ENCODE measurements at regions not wholly inside any gene's neighbourhood (a gene's known extent, or its start where the extent isn't known, plus 50 kb on each side); places are given as distances from the start of the nearest gene placed in this dataset.
"Not testable (repeated sequence)": the region's sequence is repeated elsewhere in the genome, so short reads cannot be mapped to it uniquely, and the experiment has no call there.

DNA sequence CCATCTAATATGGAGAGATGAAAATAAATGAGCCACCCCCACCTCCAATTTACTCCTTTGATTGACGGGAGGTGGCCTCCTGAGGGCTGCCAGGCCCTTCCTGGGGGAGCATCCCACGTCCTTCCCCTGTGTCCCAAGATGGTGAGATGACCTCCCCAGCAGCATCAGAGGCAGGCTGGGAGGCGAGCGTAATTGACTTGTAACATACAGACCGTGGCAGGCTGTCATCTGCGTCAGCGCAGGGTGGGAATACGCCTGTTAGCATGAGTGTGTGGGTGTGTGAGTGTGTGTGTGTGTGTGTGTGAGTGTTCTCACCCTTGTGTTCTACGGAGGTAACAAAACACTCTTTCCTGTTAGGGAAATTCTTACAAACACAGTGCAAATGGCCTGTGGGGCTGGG, 156.9 kb upstream of the CIBAR2 start:
- in situ Hi-C loops (cut with HindIII; ENCODE audit: low sequenced_read_pairs): no loop called here

DNA sequence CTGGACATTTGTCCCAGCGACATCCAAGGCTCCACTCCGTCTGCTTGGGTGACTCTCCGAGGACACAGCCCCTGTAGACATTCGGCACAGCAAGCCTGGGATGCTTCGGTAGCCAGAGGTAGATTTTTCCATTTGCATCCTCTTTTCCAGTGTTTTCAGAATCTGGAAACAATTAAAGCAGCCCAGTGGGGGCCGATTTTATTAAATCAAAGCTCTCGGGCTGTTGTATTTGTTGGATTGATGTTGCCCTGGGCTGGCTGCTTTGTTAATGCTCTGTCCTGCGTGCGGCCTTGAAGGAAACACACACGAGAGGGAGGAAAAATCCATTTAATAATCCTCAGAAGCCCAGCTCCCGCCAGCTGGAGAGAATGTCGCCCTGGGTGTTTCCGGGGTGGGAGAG, 158.1 kb upstream of the CIBAR2 start:
- in situ Hi-C loops (cut with HindIII; ENCODE audit: low sequenced_read_pairs): no loop called here

DNA sequence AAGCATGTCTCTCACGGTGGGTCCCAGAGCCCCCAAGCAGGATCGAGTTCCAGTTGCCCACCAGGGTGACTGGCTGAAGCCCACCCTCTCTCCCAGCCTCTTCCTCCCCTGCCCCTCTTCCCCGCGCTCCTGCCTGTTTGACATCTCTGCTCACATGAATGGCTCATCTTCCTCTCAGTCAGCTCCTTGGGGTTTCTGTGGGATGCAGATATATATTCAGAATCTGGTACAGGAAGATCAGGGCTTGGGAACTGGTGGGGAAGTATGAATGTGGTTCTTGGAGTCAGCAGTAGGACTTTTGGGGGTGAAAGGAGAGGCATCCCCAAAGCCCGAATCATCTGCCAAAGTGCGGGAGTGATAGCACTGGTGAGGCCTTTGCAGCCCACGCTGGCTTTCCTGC, 158.9 kb upstream of the CIBAR2 start:
- in situ Hi-C loops (cut with HindIII; ENCODE audit: low sequenced_read_pairs): no loop called here

DNA sequence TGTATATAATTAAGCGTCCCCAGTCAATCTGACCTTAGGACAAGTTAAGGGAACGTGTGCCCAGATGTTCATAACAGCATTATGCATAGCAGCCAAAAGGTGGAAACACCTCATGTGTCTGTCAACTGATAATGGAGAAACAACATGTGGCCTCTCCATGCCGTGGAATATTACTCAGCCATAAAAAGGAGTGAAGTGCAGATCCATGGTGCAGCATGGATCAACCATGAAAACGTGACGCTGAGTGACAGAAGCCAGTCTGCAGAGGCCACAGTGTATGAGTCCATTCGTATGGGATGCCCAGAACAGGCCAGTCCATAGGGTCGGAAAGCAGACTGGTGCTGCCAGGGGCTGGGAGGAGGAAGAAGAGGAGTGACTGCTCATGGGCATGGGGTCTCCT, 161.0 kb upstream of the CIBAR2 start:
- in situ Hi-C loops (cut with HindIII; ENCODE audit: low sequenced_read_pairs): no loop called here

DNA sequence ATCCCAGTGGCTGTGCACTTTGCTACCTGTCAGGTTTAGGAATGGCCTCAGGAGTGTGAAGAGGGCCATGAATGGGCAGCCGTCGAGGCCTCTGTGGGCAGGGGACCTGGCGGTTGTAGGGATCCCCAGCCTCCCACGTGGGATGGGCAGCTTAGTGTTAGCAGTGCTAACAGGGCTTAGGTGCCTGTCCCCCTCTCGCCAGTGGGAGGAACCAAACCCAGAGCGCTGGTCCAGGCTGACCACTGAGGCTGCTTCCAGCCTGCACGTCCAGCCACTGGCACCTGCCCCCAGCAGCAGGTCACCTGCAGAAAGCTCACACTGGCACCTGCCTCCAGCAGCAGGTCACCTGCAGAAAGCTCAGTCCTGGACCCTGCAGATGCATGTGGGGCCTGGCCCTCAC, 162.2 kb upstream of the CIBAR2 start:
- in situ Hi-C loops (cut with HindIII; ENCODE audit: low sequenced_read_pairs): no loop called here

DNA sequence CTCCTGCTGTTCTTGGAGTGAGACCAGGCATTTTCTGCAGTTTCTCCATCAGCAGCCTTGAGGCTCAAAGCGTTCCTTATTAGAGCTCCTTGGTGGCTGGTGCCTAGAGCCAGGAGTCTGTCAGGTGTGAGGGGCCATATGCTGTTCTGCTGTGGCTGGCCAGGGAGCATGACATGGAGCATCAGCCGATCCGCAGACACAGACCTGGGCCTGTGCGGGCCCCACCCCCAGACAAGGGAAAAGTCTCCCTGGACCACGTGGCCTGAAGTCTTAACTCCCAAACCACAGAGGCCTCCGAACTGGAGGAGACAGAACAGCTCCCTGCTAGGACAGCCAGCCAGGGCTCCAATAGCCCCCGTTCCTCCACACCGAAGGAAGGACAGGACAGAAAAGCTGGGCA, 162.7 kb upstream of the CIBAR2 start:
- in situ Hi-C loops (cut with HindIII; ENCODE audit: low sequenced_read_pairs): no loop called here

DNA sequence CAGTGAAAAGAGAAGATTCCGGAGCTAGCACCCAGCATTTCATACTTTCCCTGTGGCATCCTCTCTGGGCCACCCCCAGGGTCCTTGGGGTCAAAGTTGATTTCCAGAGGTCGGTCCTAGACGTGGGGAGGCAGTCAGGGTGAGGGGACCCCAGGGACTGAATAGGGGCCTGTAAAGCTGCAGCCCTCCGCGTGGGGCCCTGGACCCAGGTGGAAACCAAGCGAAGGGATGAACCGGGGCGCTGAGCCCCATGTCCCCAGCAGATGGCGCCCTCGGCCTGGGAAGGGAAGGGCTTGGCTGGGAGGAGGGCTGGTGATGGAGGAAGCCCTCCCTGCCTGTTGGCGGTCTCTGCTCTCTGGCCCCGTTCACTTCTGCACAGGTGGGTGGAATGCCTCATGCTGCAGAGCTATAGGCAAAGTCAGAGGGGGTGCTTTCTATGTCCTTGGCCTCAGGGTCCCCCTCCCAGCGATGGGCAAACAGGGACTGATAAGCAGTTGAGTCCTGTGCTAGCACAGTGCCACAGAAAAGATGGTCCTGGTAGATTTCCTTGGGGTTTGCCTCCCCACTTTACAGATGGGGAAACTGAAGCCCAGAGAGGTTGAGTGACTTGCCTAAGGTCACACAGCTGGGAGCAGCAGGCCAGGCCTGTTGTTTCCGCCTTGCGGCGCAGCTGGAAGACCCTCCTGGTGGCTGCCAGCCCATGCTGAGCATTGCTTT, 163.4 kb upstream of the CIBAR2 start:
- in situ Hi-C loops (cut with HindIII; ENCODE audit: low sequenced_read_pairs): no loop called here

DNA sequence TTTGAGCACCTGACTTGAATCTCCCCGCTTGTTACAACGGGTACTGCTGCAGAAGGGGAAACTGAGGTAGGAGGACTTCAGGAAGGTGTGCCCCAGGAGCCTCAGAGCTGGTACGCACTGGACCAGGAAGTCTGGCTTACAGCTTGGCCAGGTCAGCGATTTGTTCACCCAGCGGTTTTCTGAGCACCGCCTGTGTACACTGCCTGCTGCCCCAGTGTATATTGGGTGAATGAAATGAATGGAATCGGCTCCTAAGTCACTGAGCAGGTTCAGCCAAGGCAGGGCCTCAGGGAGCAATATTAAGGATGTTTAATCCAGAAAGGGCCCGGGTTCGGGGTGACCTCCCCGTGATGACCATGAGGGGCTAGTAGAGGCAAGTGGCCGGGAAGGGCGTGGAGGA, 164.0 kb upstream of the CIBAR2 start:
- in situ Hi-C loops (cut with HindIII; ENCODE audit: low sequenced_read_pairs): no loop called here

DNA sequence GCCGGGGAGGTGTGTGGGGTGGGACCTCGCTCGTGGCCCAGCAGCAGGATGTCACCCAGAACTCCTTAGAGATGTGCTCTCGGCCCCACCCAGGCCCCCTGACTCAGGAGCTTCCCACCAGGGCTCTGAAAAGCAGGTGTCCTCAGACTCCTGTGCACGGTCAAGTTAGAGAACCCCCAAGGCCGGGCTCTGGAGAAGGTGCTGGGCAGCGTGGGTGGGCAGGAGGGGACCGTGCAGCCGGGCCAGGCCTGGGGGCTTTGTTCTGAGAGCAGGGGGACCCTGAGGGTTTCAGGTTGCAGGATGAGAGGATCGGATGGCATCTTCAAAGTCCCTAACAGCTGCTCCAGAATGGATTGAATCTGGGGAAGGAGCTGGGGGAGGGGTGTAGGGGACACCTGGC, 164.4 kb upstream of the CIBAR2 start:
- in situ Hi-C loops (cut with HindIII; ENCODE audit: low sequenced_read_pairs): no loop called here

DNA sequence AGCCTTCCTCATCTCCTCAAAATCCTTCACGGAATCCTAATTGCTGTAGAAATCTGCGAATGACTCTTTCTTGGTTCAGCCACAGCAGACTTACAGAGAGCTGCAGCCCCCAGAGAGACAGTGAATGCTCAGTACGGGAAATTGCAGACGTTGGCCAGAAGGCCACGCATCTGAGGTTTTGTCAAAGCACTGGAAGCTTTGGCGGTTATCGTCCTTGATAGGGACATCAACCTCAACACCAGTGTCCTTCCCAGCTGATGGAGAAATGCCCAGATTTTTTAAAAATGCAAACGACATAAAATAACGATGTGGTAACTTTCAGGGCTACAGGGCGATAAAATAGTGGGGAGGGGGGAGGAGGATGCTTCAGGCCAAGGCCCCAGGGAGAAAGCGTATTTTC, 166.6 kb upstream of the CIBAR2 start:
- in situ Hi-C loops (cut with HindIII; ENCODE audit: low sequenced_read_pairs): no loop called here

DNA sequence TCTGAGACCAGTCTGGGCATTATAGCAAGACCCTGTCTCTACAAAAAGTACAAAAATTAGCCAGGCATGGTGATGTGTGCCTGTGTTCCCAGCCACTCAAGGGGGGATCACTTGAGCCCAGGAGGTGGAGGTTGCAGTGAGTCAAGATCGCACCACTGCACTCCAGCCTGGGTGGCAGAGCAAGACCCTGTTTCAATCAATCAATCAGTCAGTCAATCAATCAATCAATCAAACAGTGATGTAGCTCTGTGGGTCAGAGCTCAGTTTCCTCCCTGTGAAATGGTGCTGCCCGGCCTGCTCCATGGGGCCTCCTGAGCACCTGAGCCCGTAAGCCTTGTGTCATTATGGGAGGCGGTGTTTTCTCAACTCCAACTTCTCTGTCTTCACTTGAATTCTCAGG, 167.1 kb upstream of the CIBAR2 start:
- in situ Hi-C loops (cut with HindIII; ENCODE audit: low sequenced_read_pairs): no loop called here

DNA sequence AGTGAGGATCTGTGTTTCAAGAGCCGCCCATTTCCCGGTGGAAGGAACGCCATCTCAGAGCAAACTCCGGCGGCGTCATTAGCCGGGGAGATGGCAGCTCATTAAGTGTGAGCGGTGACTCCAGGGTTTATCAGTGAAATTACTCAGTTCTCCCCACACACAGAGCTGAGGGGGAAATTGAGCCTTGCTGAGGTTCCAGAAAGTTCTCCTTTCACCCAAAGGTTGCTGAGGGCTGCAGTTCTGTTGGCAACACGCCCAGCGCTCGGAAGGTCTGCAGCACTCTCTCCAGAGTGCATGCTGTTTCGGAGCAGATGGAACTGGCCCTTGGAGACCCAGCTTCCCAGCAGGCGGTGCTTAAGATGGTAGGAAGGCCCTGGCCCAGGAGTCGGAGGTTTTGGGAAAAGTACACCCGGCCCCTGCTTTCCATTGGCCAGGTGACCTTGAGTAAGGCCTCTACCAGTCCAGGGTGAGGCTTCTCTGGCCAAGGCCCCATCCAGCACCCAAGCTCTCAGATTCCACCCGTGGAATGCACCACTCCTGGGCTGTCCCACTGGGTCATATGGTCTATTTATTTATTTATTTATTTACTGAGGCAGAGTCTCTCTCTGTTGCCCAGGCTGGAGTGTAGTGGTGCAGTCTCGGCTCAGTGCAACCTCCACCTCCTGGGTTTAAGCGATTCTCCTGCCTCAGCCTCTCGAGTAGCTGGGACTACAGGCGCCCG, 167.7 kb upstream of the CIBAR2 start:
- in situ Hi-C loops (cut with HindIII; ENCODE audit: low sequenced_read_pairs): loop anchor here (5.0 kb wide), 1 partner anchor 87 kb away; no protein-coding TSS in a partner anchor

DNA sequence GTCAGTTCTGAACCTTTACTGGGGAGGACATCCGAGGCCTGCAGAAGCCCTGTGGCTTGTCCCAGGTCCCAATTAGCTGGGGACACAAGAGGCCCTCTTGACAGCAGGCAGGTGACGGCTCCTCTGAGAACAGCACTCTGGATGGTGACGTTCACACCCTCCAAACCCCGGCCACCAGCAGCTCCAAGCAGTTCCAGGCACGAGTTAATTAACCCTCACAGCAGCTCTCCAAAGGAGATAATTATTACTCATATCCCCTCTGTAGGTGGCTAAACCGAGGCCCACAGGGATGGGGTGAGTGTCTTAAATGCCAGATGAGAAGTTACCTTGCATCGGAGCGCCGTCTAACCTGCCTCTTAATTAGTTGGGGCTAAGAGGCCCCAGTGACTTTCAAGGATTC, 168.9 kb upstream of the CIBAR2 start:
- in situ Hi-C loops (cut with HindIII; ENCODE audit: low sequenced_read_pairs): loop anchor here (5.0 kb wide), 1 partner anchor 86 kb away; no protein-coding TSS in a partner anchor

DNA sequence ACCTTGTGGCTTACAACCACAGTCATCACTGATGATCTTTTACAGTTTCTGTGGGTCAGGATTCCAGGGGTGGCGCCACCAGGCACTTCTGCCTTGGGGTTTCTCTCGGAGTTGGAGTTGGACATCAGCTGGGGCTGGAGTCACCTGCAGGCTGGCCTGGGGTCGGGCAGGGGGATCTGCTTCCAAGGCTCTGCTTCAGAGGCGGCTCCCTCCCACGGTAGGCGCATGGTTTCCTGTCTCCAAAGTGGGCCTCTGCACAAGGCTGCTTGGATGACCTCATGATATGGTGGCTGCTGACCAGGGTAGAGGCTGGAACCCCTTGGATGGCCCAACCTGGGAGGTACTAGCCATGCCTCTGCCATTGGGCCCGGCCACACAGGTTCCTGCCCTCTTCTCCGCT, 170.6 kb upstream of the CIBAR2 start:
- in situ Hi-C loops (cut with HindIII; ENCODE audit: low sequenced_read_pairs): loop anchor here (5.0 kb wide), 1 partner anchor 84 kb away; no protein-coding TSS in a partner anchor

DNA sequence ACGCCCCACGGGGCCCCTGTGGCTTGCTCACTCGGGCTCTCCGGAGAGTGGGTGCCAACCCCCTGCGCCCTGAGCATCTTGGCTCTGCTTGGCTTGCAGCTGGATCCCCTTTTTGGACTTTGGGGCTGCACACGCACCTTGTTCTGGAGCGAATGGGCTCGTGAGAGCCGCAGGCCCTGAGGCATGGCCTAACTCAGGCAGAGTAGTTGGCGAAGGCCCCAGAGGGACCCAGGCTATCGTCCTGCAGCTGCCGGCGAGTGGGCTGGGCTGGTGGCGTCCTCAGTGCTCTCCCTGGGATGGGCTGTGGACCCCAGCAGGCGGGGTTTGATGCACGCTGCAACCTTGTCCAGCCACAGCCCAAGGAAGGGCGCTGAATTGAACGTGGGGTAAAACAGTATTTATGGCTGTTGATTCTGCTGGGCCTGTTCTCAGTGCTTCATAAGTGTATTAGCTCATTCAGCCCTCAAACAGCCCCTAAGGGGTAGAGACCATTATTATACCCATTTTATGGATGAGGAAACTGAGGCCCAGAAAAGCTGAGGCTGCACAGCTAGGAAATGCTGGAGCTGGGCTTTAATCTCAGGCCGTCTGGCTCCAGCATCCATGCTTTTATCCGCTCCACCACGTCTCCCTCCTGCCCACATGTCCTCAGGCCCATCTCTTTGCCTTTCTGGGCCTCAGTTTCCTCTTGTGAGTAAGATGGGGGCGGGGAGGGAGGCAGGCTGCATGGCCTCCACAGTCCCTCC, 171.2 kb upstream of the CIBAR2 start:
- in situ Hi-C loops (cut with HindIII; ENCODE audit: low sequenced_read_pairs): loop anchor here (5.0 kb wide), 1 partner anchor 84 kb away; no protein-coding TSS in a partner anchor

DNA sequence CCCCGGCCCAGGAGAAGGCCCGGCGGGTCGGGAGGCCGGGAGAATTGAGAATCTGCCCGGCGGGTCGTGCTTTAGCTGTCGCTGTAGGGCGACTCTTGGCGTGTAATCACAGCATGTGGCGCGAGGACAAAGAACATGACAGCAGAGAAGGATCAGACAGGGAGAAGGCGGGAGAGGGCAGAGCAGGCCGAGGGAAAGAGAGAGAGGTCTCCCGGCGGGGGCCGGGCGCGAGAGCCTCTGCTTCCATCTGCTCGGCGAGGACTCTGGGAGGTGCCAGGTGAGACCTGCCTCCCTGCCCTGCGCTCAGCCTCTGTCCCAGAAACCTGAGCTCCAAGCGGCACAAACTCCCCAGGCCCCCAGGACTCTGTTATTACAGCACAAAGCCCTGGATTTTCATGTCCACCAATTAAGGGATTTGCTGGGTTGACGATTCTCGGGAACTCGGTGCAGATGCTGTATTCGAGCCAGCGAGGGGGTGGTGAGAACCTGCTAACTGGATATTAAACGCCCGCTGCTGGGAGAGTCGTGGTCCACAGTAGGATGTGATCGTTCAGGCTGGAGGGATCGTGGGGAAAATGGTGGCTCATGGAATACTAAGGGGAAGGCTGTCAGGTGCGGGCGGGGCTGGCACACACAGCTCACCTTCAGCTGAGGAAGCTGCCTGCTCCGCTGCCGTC, 172.0 kb upstream of the CIBAR2 start:
- in situ Hi-C loops (cut with HindIII; ENCODE audit: low sequenced_read_pairs): loop anchor here (5.0 kb wide), 1 partner anchor 83 kb away; no protein-coding TSS in a partner anchor

DNA sequence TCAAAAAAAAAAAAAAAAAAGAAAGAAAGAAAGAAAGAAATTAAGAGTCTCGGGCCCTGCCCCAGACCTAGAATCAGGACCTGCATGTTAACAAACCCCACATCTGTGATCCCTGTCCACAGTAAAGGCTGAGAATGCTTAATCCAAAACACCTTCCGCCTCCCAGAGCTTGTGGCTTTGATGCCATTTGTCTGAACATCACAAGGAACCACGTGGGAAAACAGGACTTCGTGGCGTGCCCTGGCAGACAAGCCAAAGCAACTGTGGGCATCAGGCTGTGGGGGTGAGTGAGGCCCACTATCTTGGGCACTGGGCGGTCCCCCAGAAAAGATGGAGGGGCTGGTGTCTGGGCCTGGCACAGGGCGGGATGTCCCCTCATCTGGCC, 173.4 kb upstream of the CIBAR2 start:
- in situ Hi-C loops (cut with HindIII; ENCODE audit: low sequenced_read_pairs): no loop called here

DNA sequence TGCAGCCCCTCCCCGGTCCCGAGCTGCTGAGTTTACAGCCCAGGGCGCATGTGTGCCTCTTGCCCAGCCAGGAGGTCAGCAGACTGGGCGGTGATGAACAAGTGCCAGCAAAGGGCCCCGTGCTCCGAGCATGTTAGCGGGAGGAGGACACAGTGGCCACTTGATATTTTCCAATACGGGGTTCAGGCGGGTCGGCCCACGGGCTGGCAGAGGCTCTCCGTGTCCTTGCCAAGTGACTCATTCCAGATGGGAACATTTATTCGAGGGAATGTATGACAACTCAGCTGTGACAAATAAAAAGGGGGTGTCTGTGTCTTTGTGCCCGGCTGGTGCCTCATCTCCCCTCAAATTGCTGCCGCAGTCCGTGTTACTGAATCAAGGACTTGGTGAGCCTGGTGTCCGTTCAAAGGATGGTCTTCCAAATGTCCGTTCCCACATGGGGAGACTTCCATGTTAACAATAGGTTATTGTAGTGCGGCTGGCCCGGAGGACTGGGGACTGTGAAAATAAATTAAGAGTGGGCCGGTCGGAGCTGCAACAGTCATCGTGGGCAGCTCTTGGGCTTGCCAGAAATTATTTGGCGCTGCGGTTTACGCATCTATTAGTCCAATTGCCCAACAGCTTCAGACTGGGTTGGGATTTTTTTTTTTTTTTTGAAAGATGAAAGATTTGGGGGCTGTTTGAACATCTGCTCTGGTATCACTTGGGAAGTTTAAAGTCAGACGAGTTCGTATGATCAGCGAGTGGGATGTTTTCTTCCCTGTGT, 174.0 kb upstream of the CIBAR2 start:
- in situ Hi-C loops (cut with HindIII; ENCODE audit: low sequenced_read_pairs): no loop called here

DNA sequence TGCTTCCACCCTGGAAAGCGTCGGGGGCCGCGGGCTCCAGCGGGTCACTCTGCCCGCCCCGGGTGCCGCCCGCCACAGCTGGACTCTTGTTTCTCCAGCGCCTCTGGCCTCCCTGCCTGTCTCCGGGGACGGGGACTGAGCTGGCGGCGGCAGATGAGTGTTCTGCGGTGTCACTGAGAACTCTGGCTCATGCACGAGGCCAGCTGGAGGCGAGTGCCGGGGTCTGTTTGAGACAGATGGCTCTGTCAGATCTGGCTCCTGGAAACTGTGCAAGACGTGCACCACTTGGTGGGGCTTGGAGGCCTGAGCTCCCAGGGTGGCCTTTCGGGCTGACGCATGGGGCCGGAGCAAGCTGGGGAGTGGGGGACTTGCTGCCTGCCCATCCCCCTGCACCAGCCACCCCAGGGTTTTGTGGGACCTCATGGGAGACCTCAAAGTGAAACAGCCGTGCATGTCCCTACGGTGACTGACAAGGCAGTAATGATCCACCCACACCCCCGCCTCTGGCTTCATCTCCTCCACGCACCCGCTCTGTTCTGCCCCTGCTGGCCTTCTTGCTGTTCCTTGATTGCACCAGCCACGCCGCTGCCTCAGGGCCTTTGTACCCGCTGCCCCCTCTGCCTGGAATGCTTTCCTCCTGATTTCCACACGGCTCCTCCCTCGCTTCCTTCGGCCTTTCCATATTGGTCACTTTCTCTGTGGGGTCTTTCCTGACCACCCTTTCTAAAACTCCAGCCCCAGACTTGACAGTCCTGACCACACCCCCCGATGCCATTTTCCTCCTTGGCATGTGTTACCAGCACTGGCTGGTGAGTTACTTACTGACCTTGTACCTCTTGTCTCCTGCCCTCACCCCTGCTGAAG, 174.9 kb upstream of the CIBAR2 start:
- in situ Hi-C loops (cut with HindIII; ENCODE audit: low sequenced_read_pairs): no loop called here

DNA sequence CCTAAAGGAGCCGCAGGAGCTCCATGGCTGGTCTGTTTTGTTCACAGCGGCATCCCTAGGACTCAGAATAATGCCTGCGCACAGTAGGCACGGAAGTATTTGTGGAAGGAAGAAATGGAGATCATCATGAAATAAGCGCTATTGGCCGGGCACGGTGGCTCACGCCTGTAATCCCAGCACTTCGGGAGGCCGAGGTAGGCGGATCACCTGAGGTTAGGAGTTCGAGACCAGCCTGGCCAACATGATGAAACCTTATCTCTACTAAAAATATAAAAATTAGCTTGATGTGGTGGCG, 175.5 kb upstream of the CIBAR2 start:
- in situ Hi-C loops (cut with HindIII; ENCODE audit: low sequenced_read_pairs): not testable (repeated sequence)

Data from endothelial cell of hepatic sinusoid (primary cell).